ENCODE measurements at regions not wholly inside any gene's neighbourhood (a gene's known extent, or its start where the extent isn't known, plus 50 kb on each side); places are given as distances from the start of the nearest gene placed in this dataset.

DNA sequence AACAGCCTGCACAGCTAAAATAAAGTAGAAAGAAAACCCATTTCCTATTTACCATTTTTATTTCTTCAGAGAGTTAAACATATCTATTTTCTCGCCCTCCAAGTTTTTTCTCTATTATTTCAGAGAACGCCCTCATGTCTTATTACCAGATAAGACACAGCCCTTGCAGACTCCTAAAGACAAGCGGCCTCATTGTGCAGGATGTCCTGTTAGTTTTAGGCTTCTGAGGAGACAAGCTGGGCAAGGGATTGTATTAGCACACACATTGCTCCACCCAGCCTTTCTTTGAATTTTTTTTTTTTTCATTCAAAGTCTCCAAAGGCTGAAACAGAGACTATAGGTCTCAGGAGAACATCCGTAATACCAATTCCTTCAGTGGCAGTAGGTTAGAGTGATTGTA is 101.8 kb upstream of the UBL3 start:
- Histone ChIP-seq H3K9me3 (ENCODE audit: low read depth, low read length, poor library complexity, severe bottlenecking) (no peaks in the 10 kb centered on the region), H3K27me3 (replicated peaks; ENCODE audit: insufficient read depth, low read depth, low read length, poor library complexity) (peaks cover 6% of the 10 kb centered on the region), H3K4me3 (ENCODE audit: low read depth, low read length, poor library complexity, severe bottlenecking) (no peak overlapping the region), H3K4me1 (ENCODE audit: insufficient read depth, low read length, poor library complexity, severe bottlenecking) (no peaks in the 10 kb centered on the region), H3K36me3 (ENCODE audit: insufficient read depth, low read length, poor library complexity, severe bottlenecking) (no peaks in the 10 kb centered on the region), H3K27ac (ENCODE audit: low read depth, low read length, poor library complexity, severe bottlenecking) (no peak overlapping the region)
- TF ChIP-seq, protein P1, sequence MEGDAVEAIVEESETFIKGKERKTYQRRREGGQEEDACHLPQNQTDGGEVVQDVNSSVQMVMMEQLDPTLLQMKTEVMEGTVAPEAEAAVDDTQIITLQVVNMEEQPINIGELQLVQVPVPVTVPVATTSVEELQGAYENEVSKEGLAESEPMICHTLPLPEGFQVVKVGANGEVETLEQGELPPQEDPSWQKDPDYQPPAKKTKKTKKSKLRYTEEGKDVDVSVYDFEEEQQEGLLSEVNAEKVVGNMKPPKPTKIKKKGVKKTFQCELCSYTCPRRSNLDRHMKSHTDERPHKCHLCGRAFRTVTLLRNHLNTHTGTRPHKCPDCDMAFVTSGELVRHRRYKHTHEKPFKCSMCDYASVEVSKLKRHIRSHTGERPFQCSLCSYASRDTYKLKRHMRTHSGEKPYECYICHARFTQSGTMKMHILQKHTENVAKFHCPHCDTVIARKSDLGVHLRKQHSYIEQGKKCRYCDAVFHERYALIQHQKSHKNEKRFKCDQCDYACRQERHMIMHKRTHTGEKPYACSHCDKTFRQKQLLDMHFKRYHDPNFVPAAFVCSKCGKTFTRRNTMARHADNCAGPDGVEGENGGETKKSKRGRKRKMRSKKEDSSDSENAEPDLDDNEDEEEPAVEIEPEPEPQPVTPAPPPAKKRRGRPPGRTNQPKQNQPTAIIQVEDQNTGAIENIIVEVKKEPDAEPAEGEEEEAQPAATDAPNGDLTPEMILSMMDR (conservative IDR thresholded peaks at IDR 0.05; ENCODE audit: low read depth, low read length), result no peak
- no peak for TF ChIP-seq EZH2 (IDR thresholded peaks at IDR 0.05; ENCODE audit: borderline replicate concordance, low read depth, low read length, poor library complexity, severe bottlenecking)
- ChIA-PET CTCF (no interaction called here), POLR2A (ENCODE audit: low non-redundant PET) (no interaction called here)
- intact Hi-C loops (cut with micrococcal nuclease; ENCODE audit: unreplicated experiment), result no loop called here
- BruUV-seq (replicated peaks), result no TSS peak
- no peak for DNase-seq (ENCODE audit: low spot score)

DNA sequence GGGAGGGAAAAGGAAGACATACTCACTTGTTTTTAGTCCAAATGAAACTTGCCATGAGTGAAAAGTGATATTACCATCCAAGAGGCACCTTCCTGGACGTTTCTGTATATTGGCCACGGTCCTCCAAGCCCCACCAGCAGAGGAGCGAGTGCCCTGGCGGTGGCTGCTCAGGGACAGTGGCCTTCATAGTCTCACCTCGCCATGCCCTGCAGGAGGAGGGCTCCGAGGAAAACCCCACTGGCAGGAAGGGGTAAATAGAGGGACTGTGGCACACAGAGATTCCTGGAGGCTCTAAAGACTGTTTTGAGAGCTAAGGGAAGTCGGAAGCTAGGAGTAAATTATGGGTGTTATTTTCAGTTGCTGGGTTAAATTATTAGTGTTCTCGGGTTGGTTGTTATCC is 98.4 kb upstream of the UBL3 start:
- BruUV-seq (replicated peaks), result no TSS peak
- TF ChIP-seq, protein P1 (conservative IDR thresholded peaks at IDR 0.05; ENCODE audit: low read depth, low read length), result no peak
- TF ChIP-seq EZH2 (IDR thresholded peaks at IDR 0.05; ENCODE audit: borderline replicate concordance, low read depth, low read length, poor library complexity, severe bottlenecking), result no peak
- Histone ChIP-seq H3K27ac (ENCODE audit: low read depth, low read length, poor library complexity, severe bottlenecking) (no peak overlapping the region), H3K4me1 (ENCODE audit: insufficient read depth, low read length, poor library complexity, severe bottlenecking) (no peaks in the 10 kb centered on the region), H3K27me3 (replicated peaks; ENCODE audit: insufficient read depth, low read depth, low read length, poor library complexity) (no peaks in the 10 kb centered on the region), H3K9me3 (ENCODE audit: low read depth, low read length, poor library complexity, severe bottlenecking) (no peaks in the 10 kb centered on the region), H3K36me3 (ENCODE audit: insufficient read depth, low read length, poor library complexity, severe bottlenecking) (no peaks in the 10 kb centered on the region), H3K4me3 (ENCODE audit: low read depth, low read length, poor library complexity, severe bottlenecking) (no peak overlapping the region)
- ChIA-PET POLR2A (ENCODE audit: low non-redundant PET) (no interaction called here), CTCF (no interaction called here)
- no peak for DNase-seq (ENCODE audit: low spot score)
- intact Hi-C loops (cut with micrococcal nuclease; ENCODE audit: unreplicated experiment), result no loop called here

DNA sequence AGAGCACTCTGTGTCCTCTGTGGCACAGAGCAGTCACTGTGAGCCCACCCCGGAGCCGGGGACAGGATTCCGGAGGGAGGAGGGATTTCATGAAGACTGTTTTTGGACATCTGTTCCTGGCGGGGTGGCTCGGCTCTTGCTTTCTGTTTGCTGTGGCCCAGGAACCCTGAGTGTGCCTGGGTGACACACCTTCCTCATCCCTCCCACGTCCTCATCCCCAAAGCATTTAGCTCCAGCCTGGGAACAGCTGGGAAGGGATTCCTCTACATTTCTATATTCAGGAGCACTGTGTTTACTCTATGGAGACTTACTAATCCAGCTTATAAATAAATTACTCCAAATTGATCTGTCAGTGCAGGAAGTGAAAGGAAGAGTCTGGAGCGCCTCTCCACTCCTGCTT is 97.8 kb upstream of the UBL3 start:
- no peaks in the 10 kb centered on the region for H3K36me3 ChIP-seq (ENCODE audit: insufficient read depth, low read length, poor library complexity, severe bottlenecking)
- TF ChIP-seq, protein P1 (conservative IDR thresholded peaks at IDR 0.05; ENCODE audit: low read depth, low read length), result no peak
- TF ChIP-seq EZH2 (IDR thresholded peaks at IDR 0.05; ENCODE audit: borderline replicate concordance, low read depth, low read length, poor library complexity, severe bottlenecking), result no peak
- no peak overlapping the region for H3K4me3 ChIP-seq (ENCODE audit: low read depth, low read length, poor library complexity, severe bottlenecking)
- H3K9me3 ChIP-seq (ENCODE audit: low read depth, low read length, poor library complexity, severe bottlenecking), result no peaks in the 10 kb centered on the region
- BruUV-seq (replicated peaks), result no TSS peak
- intact Hi-C loops (cut with micrococcal nuclease; ENCODE audit: unreplicated experiment), result no loop called here
- ChIA-PET POLR2A (ENCODE audit: low non-redundant PET) (no interaction called here), CTCF (no interaction called here)
- no peak overlapping the region for H3K27ac ChIP-seq (ENCODE audit: low read depth, low read length, poor library complexity, severe bottlenecking)
- DNase-seq (ENCODE audit: low spot score), result no peak
- no peaks in the 10 kb centered on the region for H3K4me1 ChIP-seq (ENCODE audit: insufficient read depth, low read length, poor library complexity, severe bottlenecking)
- H3K27me3 ChIP-seq (replicated peaks; ENCODE audit: insufficient read depth, low read depth, low read length, poor library complexity), result no peaks in the 10 kb centered on the region
